H7 (cell line): ENCODE measurements at regions not wholly inside any gene's neighbourhood (a gene's known extent, or its start where the extent isn't known, plus 50 kb on each side); places are given as distances from the start of the nearest gene placed in this dataset.

Experiments
- DNase-seq: peaks from one replicate; pipeline ENCODE4 v3.0.0; 2012
- H3K27me3 ChIP-seq: 2 replicates; pipeline ENCODE4 v1.6.0; 2011; ENCODE audit warnings: mild to moderate bottlenecking, low read length; ENCODE audit not compliant: control insufficient read depth, insufficient read depth
- H3K36me3 ChIP-seq: replicated peaks from 2 replicates; pipeline ENCODE4 v1.5.1; 2011; ENCODE audit warnings: low read length; ENCODE audit not compliant: control insufficient read depth, insufficient read depth
- H3K4me3 ChIP-seq: 2 replicates; pipeline ENCODE4 v1.5.1; 2011; ENCODE audit warnings: low read depth, mild to moderate bottlenecking, control low read depth, low read length, moderate library complexity; ENCODE audit not compliant: insufficient read depth

GRCh38 chr5:176711883-176712282 is 64.6 kb downstream of the TSPAN17 start:
- Histone ChIP-seq H3K4me3 (no peak overlapping the region), H3K27me3 (no peaks in the 10 kb centered on the region), H3K36me3 (no peaks in the 10 kb centered on the region)
- peak; percentile 81 for DNase-seq

- Histone ChIP-seq H3K27me3 (no peaks in the 10 kb centered on the region), H3K36me3 (no peaks in the 10 kb centered on the region), H3K4me3 (no peak overlapping the region)
- peak; percentile 68 for DNase-seq
Observed at GRCh38 chr5:176712546-176713304, 65.4 kb downstream of the TSPAN17 start.

- H3K27me3 ChIP-seq, result no peaks in the 10 kb centered on the region
- H3K4me3 ChIP-seq, result no peak overlapping the region
- no peaks in the 10 kb centered on the region for H3K36me3 ChIP-seq
- DNase-seq, result no peak
Observed at GRCh38 chr5:176713409-176713808, 66.1 kb downstream of the TSPAN17 start.

- no peaks in the 10 kb centered on the region for H3K27me3 ChIP-seq
- no peak for DNase-seq
- H3K4me3 ChIP-seq, result no peak overlapping the region
- H3K36me3 ChIP-seq, result no peaks in the 10 kb centered on the region
Observed at GRCh38 chr5:176714067-176714466, 66.8 kb downstream of the TSPAN17 start.

- no peaks in the 10 kb centered on the region for H3K36me3 ChIP-seq
- DNase-seq, result no peak
Observed at GRCh38 chr5:176716320-176716719, 69.0 kb downstream of the TSPAN17 start.

GRCh38 chr5:176719113-176719739 is 71.9 kb downstream of the TSPAN17 start:
- H3K27me3 ChIP-seq, result no peaks in the 10 kb centered on the region
- DNase-seq, result no peak
- no peak overlapping the region for H3K4me3 ChIP-seq
- H3K36me3 ChIP-seq, result no peaks in the 10 kb centered on the region

More at GRCh38 chr5:176716320-176716719, 69.0 kb downstream of the TSPAN17 start:
- H3K27me3 ChIP-seq, result no peaks in the 10 kb centered on the region
- no peak overlapping the region for H3K4me3 ChIP-seq

- H3K36me3 ChIP-seq, result no peaks in the 10 kb centered on the region
- H3K4me3 ChIP-seq, result no peak overlapping the region
- peak; percentile 65 for DNase-seq
- H3K27me3 ChIP-seq, result no peaks in the 10 kb centered on the region
Observed at GRCh38 chr5:176721509-176721908, 74.2 kb downstream of the TSPAN17 start.

- Histone ChIP-seq H3K36me3 (no peaks in the 10 kb centered on the region), H3K4me3 (no peak overlapping the region), H3K27me3 (no peaks in the 10 kb centered on the region)
- DNase-seq, result no peak
Observed at GRCh38 chr5:176722757-176723156, 75.5 kb downstream of the TSPAN17 start.

GRCh38 chr5:176723440-176723839 is 76.2 kb downstream of the TSPAN17 start:
- no peaks in the 10 kb centered on the region for H3K27me3 ChIP-seq
- no peak overlapping the region for H3K4me3 ChIP-seq
- no peaks in the 10 kb centered on the region for H3K36me3 ChIP-seq
- no peak for DNase-seq

GRCh38 chr5:176724472-176724871 is 77.2 kb downstream of the TSPAN17 start:
- Histone ChIP-seq H3K27me3 (no peaks in the 10 kb centered on the region), H3K36me3 (no peaks in the 10 kb centered on the region), H3K4me3 (no peak overlapping the region)
- DNase-seq, result peak; percentile 70

- no peak overlapping the region for H3K4me3 ChIP-seq
- DNase-seq, result peak; percentile 75
- H3K27me3 ChIP-seq, result no peaks in the 10 kb centered on the region
- H3K36me3 ChIP-seq, result no peaks in the 10 kb centered on the region
Observed at GRCh38 chr5:176725521-176726280, 78.4 kb downstream of the TSPAN17 start.

- H3K27me3 ChIP-seq, result no peaks in the 10 kb centered on the region
- H3K36me3 ChIP-seq, result no peaks in the 10 kb centered on the region
- no peak overlapping the region for H3K4me3 ChIP-seq
- DNase-seq, result peak; percentile 60
Observed at GRCh38 chr5:176726746-176727527, 79.7 kb downstream of the TSPAN17 start.

- H3K27me3 ChIP-seq, result no peaks in the 10 kb centered on the region
- no peaks in the 10 kb centered on the region for H3K36me3 ChIP-seq
- DNase-seq, result peak; percentile 77
- no peak overlapping the region for H3K4me3 ChIP-seq
Observed at GRCh38 chr5:176727528-176727900, 80.2 kb downstream of the TSPAN17 start.

- no peaks in the 10 kb centered on the region for H3K36me3 ChIP-seq
- no peaks in the 10 kb centered on the region for H3K27me3 ChIP-seq
- no peak for DNase-seq
- no peak overlapping the region for H3K4me3 ChIP-seq
Observed at GRCh38 chr5:176727983-176728675, 80.8 kb downstream of the TSPAN17 start.
